A549 (cell line): ENCODE measurements at regions not wholly inside any gene's neighbourhood (a gene's known extent, or its start where the extent isn't known, plus 50 kb on each side); places are given as distances from the start of the nearest gene placed in this dataset.

Experiments
- BHLHE40 ChIP-seq: IDR thresholded peaks from 2 replicates; pipeline ENCODE4 v1.6.1; 2012; ENCODE audit warnings: low read depth, low read length, inconsistent platforms
- CTCF ChIP-seq: fragments of >200 bp; sonication (Bioruptor Twin); formaldehyde crosslinking; IDR thresholded peaks from 3 replicates; pipeline ENCODE4 v1.5.1; 2016
- EP300 ChIP-seq, 2 experiments: fragments of >200 bp; sonication (Bioruptor Twin); formaldehyde crosslinking; IDR thresholded peaks; 2 replicates in 1 of 2; 3 replicates in 1 of 2; pipeline ENCODE4 v1.6.1; 2016 to 2017
- JUNB ChIP-seq: fragments of >200 bp; sonication (Bioruptor Twin); formaldehyde crosslinking; IDR thresholded peaks from 2 replicates; pipeline ENCODE4 v1.6.1; 2016
- MAX ChIP-seq: IDR thresholded peaks from 2 replicates; pipeline ENCODE4 v1.6.1; 2012
- NPAS2 ChIP-seq: fragments of 250-450 bp; sonication (Bioruptor Pico); IDR thresholded peaks from 2 replicates; pipeline ENCODE4 v1.8.0; 2022; ENCODE audit warnings: mild to moderate bottlenecking, moderate library complexity, borderline replicate concordance
- PBX3 ChIP-seq: IDR thresholded peaks from 2 replicates; pipeline ENCODE4 v1.6.1; 2012
- POLR2A ChIP-seq: IDR thresholded peaks from 2 replicates; pipeline ENCODE4 v1.6.1; 2012; ENCODE audit warnings: mild to moderate bottlenecking, low read length
- RAD21 ChIP-seq, 2 experiments: fragments of >200 bp in 1 of 2; sonication (Bioruptor Twin) in 1 of 2; formaldehyde crosslinking in 1 of 2; IDR thresholded peaks in 1 of 2; conservative IDR thresholded peaks in 1 of 2; 2 replicates in 1 of 2; 3 replicates in 1 of 2; pipeline ENCODE4 v1.6.1; 2012 to 2018; ENCODE audit warnings: inconsistent platforms in 1 of 2
- RCOR1 ChIP-seq: fragments of 150-350 bp; IDR thresholded peaks from 2 replicates; pipeline ENCODE4 v1.6.1; 2014; ENCODE audit warnings: antibody characterized with exemption, low read length, low read depth
- USF2 ChIP-seq: fragments of 450-650 bp; IDR thresholded peaks from 2 replicates; pipeline ENCODE4 v1.6.1; 2014; ENCODE audit warnings: antibody characterized with exemption

- TF ChIP-seq USF2 (no peak), NPAS2 (CRISPR knock-in tag) (no peak), EP300 (IDR thresholded peaks at IDR 0.05) (no peak), RAD21 (conservative IDR thresholded peaks at IDR 0.05 in 1 of 2, IDR thresholded peaks at IDR 0.05 in 1 of 2) (no peak), MAX (no peak), POLR2A (no peak), PBX3 (no peak), CTCF (no peak), BHLHE40 (no peak), RCOR1 (no peak), JUNB (no peak)
These were observed 531.9 kb upstream of the CAMK1G start for GRCh38 chr1:209051570-209051969.
